OCI-M1 (cell line): ENCODE measurements at regions not wholly inside any gene's neighbourhood (a gene's known extent, or its start where the extent isn't known, plus 50 kb on each side); places are given as distances from the start of the nearest gene placed in this dataset.
"Not testable (repeated sequence)": the region's sequence is repeated elsewhere in the genome, so short reads cannot be mapped to it uniquely, and the experiment has no call there.

Experiments used
- DNase-seq: peaks from one replicate; lab custom pipeline; 2025; lab: John Stamatoyannopoulos, UW

GRCh38 chr7:68707958-68708357 lies 890.3 kb upstream of the AUTS2 start:
- no peak for DNase-seq

- no peak for DNase-seq
These were observed 885.2 kb upstream of the AUTS2 start for GRCh38 chr7:68712956-68713495.

GRCh38 chr7:68714135-68714534 lies 884.1 kb upstream of the AUTS2 start:
- DNase-seq: not testable (repeated sequence)

GRCh38 chr7:68715907-68716306 lies 882.4 kb upstream of the AUTS2 start:
- DNase-seq: no peak

GRCh38 chr7:68717176-68717575 lies 881.1 kb upstream of the AUTS2 start:
- DNase-seq: no peak

GRCh38 chr7:68718097-68718551 lies 880.2 kb upstream of the AUTS2 start:
- DNase-seq: no peak

DNA sequence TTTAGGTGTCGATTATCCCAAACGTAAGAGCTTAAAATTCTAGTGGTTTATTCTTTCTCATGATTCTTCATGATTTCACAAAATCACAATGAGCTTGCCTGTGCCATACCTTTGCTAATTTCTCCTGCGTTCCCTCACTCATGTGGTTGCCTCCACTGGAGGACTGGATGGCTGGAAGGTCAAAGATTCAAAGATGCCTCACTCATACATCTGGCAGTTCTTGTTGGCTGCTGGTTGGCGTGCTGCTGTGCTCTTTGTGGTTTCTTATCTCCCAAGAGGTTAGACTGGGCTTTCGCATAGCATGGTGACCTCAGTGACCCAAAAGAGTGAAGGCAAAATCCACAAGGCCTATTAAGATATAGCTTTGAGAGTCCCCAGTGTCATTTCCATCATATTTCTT lies 877.6 kb upstream of the AUTS2 start:
- peak; percentile 81 for DNase-seq

- no peak for DNase-seq
These were observed 876.2 kb upstream of the AUTS2 start for GRCh38 chr7:68722044-68722443.

- no peak for DNase-seq
These were observed 873.3 kb upstream of the AUTS2 start for GRCh38 chr7:68724965-68725364.

- no peak for DNase-seq
These were observed 872.2 kb upstream of the AUTS2 start for GRCh38 chr7:68725843-68726785.

DNA sequence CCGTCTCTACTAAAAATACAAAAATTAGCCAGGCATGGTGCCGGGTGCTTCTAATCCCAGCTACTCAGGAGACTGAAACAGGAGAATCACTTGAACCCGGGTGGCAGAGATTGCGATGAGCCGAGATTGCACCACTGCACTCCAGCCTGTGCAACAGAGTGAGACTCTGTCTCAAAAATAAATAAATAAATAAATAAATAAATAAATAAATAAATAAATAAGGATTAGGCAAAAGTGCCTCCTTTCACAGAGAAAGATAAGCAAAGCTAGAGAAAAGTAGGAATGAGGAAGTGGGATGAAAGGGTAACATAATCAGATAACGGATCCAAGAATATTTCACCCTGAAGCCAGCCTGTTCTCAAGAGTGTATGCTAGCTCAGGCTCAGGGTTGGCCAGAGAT lies 869.6 kb upstream of the AUTS2 start:
- not testable (repeated sequence) for DNase-seq

DNA sequence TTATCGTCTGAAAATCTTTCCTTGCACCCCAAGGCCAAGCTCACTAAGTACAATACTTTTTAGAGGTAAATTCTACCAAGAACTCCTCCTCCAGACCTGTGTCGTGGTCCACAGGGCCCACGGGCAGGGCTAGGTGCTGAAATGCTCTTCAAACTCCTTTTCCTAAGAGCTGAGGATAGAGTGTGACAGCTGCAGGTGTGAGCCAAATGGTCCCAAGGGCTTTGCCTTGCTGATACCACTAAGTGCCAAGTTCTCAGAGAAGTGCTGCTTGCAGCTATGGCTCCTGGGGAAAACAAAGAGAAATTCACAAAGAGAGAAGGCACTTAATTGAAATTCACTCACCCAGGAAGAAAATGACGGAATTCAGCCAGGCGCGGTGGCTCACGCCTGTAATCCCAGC lies 868.9 kb upstream of the AUTS2 start:
- no peak for DNase-seq

DNA sequence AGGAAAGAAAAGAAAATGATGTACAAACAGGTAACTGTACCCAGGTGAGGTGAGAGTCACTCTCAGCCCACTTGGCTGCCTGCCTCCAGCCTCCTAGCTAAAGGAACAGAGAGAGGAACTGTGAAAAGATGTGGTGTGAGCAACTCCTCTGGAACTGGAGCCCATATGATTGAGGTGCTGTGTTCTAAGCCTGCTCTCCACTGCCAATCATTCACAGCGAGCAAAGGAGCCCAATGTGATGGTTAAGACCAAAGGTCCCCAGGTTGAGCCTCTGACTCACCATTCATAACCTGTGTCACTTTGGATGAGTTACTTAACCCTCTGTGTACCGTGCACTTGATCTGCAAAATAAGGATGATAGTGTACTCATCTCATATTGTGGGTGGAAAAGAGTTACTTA lies 868.1 kb upstream of the AUTS2 start:
- no peak for DNase-seq

DNA sequence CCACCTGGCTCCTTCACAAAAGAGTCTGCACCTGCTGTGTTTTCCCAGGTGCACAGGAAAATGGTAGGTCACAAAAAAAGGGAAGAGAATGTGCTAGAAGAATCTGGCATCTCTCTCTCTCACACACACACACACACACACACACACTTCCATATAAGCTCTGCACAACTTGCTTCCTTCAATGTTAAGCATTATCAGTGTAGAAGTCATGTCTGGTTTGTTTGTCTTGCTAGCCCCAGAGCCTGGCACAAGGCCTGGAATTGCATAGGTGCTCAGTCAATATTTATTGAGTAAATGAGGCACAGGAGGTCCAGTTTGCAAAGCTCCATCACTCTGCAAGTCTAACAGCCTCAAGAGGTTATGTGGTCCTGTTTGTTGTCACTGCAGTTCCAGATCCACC lies 867.3 kb upstream of the AUTS2 start:
- DNase-seq: no peak

GRCh38 chr7:68733219-68734153 lies 864.8 kb upstream of the AUTS2 start:
- no peak for DNase-seq

DNA sequence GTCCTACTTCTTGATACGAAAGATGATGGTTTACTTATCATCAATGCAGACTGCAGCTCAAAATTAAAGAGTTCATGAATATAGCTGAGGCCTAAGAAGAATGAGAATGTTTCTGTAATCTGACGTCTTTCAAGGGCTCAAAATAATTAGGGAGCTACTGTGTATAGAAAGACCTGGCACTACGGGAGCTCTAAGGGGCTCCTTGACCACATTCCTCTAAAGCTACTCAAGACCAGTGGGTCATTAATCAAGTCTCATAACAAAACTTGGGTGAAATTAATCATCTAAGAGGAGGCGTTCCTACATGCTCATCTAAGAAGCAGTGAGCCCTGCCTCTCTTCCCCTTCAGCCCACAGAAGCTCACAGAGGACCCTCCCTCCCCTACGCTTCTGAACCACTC lies 863.8 kb upstream of the AUTS2 start:
- DNase-seq: no peak

- DNase-seq: no peak
These were observed 859.0 kb upstream of the AUTS2 start for GRCh38 chr7:68739306-68739705.

DNA sequence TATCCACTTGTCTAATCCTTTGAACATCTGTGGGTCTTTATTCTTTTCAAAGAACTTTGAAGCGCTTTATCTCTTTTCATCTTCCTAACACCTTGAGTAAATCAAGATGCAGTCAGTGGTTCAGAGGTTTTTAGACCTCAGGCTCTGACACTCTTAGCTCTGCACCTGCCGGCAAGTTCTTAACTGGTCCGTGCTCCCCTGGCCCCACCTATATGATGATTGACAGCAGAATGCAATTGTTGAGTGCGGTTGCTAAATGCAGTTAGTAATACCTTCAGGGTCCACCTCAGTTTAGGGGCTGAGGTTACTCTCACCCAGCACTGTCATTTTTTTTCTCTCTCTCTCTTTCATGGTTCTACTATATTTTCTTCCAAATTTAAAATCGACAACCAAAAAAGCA lies 854.2 kb upstream of the AUTS2 start:
- no peak for DNase-seq

- no peak for DNase-seq
These were observed 849.1 kb upstream of the AUTS2 start for GRCh38 chr7:68748934-68749900.

GRCh38 chr7:68752485-68753178 lies 845.6 kb upstream of the AUTS2 start:
- DNase-seq: no peak

DNA sequence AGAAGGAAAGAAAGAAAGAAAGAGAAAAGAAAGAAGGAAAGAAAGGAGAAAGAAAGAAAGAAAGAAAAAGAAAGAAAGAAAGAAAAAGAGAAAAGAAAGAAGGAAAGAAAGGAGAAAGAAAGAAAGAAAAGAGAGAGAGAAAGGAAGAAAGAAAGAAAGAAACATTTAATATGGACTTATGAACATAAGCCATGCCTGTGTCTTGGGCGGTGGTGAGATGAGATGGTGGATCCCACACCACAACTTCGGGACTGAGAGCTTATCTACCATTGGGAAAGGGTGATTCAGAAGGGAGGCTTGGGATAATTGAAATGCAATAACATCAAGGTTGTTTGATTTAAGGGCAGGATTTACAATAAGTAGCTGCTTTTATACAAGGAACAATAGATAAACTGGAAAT lies 843.9 kb upstream of the AUTS2 start:
- no peak for DNase-seq
